GM12801 (cell line): ENCODE measurements at regions not wholly inside any gene's neighbourhood (a gene's known extent, or its start where the extent isn't known, plus 50 kb on each side); places are given as distances from the start of the nearest gene placed in this dataset.

Experiments used
- TF ChIP-seq, protein P1 (sequence below): IDR thresholded peaks from one replicate; pipeline ENCODE4 v1.5.1; 2011; ENCODE audit warnings: control low read depth; ENCODE audit not compliant: insufficient read length; ENCODE audit errors: extremely low read depth

GRCh38 chr20:58149437-58150091, 78.9 kb downstream of the ANKRD60 start:
- TF ChIP-seq, protein P1, sequence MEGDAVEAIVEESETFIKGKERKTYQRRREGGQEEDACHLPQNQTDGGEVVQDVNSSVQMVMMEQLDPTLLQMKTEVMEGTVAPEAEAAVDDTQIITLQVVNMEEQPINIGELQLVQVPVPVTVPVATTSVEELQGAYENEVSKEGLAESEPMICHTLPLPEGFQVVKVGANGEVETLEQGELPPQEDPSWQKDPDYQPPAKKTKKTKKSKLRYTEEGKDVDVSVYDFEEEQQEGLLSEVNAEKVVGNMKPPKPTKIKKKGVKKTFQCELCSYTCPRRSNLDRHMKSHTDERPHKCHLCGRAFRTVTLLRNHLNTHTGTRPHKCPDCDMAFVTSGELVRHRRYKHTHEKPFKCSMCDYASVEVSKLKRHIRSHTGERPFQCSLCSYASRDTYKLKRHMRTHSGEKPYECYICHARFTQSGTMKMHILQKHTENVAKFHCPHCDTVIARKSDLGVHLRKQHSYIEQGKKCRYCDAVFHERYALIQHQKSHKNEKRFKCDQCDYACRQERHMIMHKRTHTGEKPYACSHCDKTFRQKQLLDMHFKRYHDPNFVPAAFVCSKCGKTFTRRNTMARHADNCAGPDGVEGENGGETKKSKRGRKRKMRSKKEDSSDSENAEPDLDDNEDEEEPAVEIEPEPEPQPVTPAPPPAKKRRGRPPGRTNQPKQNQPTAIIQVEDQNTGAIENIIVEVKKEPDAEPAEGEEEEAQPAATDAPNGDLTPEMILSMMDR, result no peak

DNA sequence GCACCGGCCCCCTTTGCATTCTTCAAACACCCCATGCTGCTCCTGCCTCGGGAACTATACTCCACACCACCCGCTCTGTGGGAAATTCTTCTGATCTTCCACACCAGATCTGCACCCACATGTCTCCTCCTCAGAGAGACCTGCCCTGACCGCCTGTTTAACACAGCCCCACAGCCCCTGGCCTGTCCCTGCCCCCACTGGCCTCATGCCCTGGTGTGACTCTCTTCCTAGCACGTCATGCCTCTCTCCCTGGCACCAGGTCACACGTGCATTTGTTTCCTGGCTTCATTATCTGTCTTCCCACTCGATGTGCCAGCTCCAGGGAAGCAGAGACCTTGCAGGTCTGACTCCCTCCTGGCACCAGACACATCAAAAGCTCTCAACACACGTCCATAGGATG, 79.6 kb downstream of the ANKRD60 start:
- TF ChIP-seq, protein P1, result no peak

DNA sequence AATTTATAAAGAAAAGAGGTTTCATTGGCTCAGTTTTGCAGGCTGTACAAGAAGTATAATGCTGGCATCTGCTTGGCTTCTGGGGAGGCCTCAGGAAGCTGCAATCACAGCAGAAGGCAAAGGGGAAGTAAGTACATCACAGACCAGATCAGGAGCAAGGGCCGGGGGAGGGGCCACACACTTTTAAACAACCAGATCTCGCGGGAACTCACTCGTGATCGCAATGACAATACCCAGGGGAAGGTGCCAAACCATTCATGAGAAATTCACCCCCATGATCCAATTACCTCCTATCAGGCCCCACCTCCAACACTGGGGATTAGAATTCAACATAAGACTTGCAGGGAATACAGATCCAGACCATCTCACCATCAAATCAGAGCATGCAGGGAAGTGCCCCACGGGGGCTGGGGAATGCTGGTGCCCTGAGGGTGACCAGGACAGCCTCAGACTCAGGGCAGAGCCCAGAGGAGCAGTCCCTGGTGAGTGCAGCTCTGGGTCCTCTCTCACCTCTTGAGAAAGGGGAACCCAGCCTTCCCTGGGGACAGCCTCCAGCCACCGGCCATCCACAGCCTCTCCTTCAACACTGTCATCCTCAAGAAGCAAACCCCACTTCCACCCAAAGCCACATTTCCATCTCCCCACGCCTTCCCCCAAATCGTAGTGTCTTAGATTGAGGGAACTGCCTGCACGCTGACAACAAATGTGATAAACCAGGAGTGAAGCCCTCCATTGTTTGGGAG, 80.7 kb downstream of the ANKRD60 start:
- TF ChIP-seq, protein P1, result no peak

GRCh38 chr20:58146746-58147140, 81.7 kb downstream of the ANKRD60 start:
- TF ChIP-seq, protein P1, result no peak

GRCh38 chr20:58146081-58146745, 82.2 kb downstream of the ANKRD60 start:
- TF ChIP-seq, protein P1, result no peak

GRCh38 chr20:58145506-58146080, 82.9 kb downstream of the ANKRD60 start:
- TF ChIP-seq, protein P1, result no peak

GRCh38 chr20:58144096-58144495, 84.4 kb downstream of the ANKRD60 start:
- TF ChIP-seq, protein P1, result no peak
